ENCODE measurements at regions not wholly inside any gene's neighbourhood (a gene's known extent, or its start where the extent isn't known, plus 50 kb on each side); places are given as distances from the start of the nearest gene placed in this dataset.

GRCh38 chr6:21414065-21414464, 179.5 kb upstream of the SOX4 start:
- CTCF ChIA-PET, result no interaction called here
- POLR2A ChIA-PET, result no interaction called here

DNA sequence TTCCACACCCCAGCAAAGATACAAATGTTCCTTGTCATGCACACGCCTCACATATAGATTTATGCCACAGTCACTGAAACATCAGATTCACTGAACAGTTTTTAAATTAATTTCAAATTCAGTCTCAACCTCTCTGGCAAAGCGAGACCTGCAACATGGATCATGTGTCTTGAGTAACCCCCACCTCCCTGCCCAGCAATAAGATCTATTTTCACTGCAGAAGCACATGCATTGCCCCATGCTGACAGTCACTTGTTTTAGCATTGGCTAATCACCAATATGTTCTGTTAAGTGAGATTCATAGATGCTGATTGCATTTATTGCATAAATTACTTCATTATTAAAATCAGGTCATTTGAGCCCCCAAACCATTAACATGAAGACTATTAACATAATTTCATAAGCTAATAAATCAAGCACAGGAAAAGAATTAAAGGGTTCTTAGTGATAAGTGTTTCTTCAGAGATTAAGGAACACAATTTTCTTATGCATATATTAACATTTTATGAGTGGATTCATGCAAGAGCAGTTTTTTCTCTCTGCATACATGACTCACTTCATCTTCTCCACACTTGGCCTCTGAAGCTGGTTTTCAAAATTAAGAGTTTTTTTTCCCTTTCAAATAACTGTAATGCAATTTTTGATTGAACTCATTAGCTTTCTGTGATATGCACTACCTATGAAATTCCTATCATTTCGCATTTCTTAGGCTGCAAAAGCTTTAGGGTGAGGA, 173.2 kb upstream of the SOX4 start:
- CTCF ChIA-PET, result no interaction called here
- POLR2A ChIA-PET, result no interaction called here

- POLR2A ChIA-PET, result no interaction called here
Observed at GRCh38 chr6:21420926-21421325, 172.6 kb upstream of the SOX4 start.

DNA sequence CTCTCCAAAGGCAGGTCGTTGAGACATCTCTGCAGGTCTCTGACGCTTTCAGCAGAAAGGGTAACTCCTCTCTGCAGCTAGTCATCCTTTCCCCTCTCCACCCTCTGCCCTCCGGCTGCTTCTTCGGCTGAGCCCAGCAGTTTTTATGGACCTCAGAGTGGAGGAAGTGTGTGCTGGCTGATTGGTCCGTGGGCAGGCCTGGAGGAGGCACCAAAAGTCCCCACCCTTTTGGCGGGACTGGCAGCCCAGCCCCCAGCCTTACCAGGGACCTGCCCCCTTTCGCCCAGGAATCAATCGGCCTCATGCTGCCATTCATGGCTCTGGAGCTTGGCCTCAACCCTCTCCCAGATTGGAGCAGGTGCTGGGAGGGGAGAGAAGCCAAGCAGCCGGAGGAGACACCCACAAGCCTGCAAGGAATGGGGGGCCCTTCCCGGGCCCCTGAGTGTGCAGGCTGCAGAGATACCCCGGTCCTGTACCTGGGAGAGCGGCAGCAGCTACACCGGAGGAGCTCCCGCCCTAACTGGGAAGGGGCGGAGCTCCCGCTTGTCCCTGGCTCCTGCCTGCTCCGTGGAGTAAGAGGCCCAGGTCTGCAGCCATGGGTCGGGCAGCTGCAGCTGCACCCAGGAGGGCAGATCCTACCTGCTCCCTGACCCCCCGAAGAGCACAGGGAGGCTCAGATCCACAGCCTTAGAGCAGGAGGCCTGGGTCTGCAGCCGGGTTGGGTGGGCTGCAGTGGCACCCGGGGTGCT, 170.3 kb upstream of the SOX4 start:
- ChIA-PET CTCF (no interaction called here), POLR2A (no interaction called here)

More at GRCh38 chr6:21420926-21421325, 172.6 kb upstream of the SOX4 start:
- CTCF ChIA-PET, result no interaction called here

- POLR2A ChIA-PET, result no interaction called here
Observed at GRCh38 chr6:21426841-21427490, 166.6 kb upstream of the SOX4 start.

DNA sequence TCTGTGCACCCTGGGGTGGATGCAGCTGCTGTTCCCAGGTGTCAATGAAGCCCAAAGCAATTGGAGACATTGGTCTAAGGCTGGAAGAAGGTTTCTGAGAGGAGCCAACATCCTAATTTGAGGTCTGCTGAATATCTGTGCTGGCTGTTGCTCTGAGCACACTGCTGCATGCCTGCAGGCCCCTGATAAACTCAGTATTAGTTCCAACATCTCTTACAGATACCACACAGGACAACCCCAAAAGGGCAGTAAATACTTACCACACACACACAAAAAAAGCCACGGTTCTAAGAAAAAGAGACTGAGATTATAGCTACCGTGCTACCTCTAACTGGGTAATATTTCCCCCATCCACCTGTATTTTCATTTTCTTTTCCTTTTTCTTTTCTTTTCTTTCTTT, 164.3 kb upstream of the SOX4 start:
- CTCF ChIA-PET, result no interaction called here
- POLR2A ChIA-PET, result no interaction called here

More at GRCh38 chr6:21426841-21427490, 166.6 kb upstream of the SOX4 start:
- CTCF ChIA-PET, result no interaction called here

GRCh38 chr6:21431526-21431925, 162.0 kb upstream of the SOX4 start:
- ChIA-PET CTCF (no interaction called here), POLR2A (no interaction called here)

GRCh38 chr6:21436625-21437024, 156.9 kb upstream of the SOX4 start:
- ChIA-PET POLR2A (no interaction called here), CTCF (interaction anchor here (0.6 to 1.0 kb wide), 2 partner anchors 244 to 438 kb away, joined by 3 to 4 read pairs; no protein-coding TSS in a partner anchor)

- POLR2A ChIA-PET, result no interaction called here
- CTCF ChIA-PET, result no interaction called here
Observed at GRCh38 chr6:21437581-21437980, 156.0 kb upstream of the SOX4 start.

DNA sequence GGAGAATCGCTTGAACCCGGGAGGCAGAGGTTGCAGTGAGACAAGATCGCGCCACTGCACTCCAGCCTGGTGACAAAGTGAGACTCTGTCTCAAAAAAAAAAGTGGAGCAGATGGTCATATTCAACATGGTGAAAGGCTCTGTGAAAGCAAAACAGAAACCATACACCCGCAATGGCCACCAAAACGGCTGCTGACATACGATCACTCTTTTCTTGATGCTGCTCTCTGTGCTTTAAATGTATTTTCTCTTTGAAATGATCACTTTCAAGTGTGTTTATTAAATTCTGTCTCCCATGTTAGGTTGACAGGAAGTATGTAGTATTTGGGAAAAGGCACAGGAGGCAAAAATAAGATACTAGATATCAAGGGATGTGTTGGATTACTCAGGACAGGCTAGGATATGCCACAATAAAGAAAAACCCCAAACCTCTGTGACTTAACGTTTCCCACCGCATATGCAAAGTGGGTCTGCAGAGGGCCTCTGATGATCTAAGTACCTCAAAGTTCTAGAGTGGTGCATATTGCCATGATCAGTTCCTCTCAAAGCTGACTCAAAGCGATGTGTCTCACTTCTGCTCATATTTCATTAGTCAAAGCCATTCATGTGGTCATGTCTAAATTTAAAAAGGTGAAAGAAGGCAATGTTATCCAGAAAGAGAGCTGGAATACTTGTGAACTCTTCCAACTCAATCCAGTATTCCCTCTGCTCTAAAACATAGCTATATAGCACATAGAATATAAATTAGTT, 155.1 kb upstream of the SOX4 start:
- POLR2A ChIA-PET, result no interaction called here
- CTCF ChIA-PET, result no interaction called here

GRCh38 chr6:21438986-21439352, 154.6 kb upstream of the SOX4 start:
- ChIA-PET POLR2A (no interaction called here), CTCF (no interaction called here)

DNA sequence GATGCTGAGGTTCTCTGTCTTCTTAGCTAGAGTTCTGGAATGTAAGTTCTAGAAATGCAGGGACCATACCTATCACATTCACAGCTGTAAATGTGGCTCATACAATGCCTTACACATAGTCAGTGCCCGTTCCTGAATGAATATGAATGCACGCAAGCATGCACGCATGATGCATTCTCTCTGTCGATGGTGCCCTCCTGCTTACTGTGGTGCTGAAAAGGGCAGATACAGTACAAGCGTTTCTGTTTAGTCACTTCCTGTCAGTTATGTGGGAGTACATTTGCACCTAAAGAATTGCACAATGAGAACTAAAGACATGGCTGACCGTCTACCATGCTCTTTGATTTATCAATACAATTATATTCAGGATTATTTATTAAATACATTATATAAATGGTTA, 152.2 kb upstream of the SOX4 start:
- ChIA-PET POLR2A (no interaction called here), CTCF (no interaction called here)

GRCh38 chr6:21442874-21443273, 150.7 kb upstream of the SOX4 start:
- POLR2A ChIA-PET, result no interaction called here

DNA sequence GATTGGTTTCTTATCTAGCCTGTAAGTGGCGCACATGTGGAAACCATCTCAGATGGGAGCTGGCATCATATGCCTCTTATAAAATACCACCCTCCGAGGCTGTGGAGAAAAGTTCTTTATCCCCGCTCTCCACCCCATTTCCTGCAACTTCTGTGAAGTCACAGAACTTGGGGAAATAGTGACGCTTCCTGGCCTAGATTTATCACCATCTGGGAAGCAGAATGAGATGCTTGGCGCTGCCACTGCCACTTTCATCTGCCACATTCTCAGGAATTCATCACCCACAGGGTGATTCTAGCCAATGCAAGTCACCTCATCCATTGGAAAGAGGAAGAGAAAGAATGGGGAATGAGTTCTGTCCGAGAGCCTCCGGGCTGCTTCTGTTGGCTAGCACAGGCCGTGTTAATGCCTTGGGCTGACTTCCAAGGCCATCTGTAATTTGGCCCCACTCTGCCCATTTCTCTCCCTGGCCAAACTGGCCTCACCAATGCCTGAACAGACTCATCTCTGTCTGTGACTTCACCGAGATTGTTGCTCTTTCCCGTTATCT, 148.8 kb upstream of the SOX4 start:
- CTCF ChIA-PET, result no interaction called here

More at GRCh38 chr6:21442874-21443273, 150.7 kb upstream of the SOX4 start:
- CTCF ChIA-PET, result no interaction called here

DNA sequence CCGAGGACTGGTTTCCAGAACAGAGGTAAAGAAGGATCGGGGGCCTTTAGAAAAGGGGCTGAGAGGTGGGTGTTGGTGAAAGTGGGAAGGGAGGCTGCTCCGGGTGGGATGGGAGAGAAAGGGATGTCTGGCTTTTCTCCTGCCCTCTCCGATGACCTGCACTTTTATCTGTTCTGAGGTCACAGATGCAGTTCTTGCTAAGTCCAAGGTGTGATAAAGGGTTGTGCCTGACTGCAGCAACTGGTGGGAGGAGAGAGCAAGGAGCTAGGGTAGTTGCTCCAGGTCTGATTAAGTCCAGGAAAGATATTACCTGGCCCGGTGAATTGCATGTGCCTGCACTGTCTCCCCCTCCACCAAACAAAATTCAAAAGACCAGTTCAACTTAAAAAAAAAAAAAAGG, 145.6 kb upstream of the SOX4 start:
- ChIA-PET CTCF (no interaction called here), POLR2A (no interaction called here)

More for the DNA sequence above, 148.8 kb upstream of the SOX4 start:
- POLR2A ChIA-PET, result no interaction called here

GRCh38 chr6:21448485-21449109, 145.0 kb upstream of the SOX4 start:
- POLR2A ChIA-PET, result no interaction called here

DNA sequence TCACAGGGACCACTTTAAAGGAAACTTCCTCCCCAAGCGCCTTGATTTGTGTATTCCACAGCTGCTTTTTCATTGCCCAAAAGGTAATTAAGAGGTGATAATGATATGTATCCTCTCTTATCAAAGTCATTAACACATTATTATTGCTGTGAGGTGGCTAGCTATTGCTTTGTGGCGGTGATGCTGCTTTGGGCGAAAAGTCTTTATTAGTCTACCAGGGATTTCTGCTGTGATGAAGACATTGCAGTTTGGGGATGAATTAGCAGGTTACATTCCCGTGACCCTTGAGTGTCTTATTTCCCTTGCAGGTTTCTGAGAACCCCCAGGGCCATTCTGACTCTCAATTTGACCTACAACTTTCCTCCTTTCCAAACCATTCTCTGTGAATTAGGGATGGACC, 143.4 kb upstream of the SOX4 start:
- POLR2A ChIA-PET, result no interaction called here
- CTCF ChIA-PET, result no interaction called here

More at GRCh38 chr6:21448485-21449109, 145.0 kb upstream of the SOX4 start:
- CTCF ChIA-PET, result no interaction called here

DNA sequence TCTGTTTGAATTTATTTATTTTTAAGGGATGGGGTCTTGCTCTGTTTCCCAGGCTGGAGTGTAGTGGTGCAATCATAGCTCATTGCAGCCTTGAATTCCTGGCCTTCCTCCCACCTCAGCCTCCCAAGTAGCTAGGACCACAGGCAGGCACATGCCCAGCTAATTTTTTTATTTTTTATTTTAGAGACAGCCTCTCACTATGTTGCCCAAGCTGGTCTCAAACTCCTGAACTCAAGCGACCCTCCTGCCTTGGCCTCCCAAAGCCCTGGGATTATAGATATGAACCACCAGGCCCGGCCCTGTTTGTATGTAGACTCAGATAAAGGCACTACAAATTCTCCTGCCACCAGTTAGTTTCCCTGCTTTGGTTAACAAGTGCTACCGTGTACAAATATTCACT, 142.9 kb upstream of the SOX4 start:
- ChIA-PET CTCF (no interaction called here), POLR2A (no interaction called here)

GRCh38 chr6:21451546-21452013, 142.0 kb upstream of the SOX4 start:
- ChIA-PET CTCF (no interaction called here), POLR2A (no interaction called here)

DNA sequence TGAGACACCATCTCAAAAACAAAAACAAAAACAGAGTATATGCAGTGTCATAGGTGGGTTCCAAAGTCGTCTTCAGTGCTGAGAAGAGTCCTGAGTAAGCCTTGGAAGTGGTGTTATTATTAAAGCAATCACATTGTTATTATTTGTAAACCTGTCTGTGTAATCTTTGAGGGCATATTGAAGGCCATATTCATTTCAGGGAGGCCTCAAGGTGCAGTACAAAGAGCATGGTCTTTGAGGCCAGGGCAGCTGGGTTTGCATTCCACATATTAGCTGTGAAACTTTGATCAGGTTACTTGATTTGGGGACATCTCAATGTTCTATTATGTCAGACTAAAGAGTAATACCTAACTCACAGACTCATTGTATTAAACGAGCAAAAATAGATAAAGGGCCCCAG, 139.3 kb upstream of the SOX4 start:
- CTCF ChIA-PET, result no interaction called here

More for the DNA sequence above, 139.3 kb upstream of the SOX4 start:
- POLR2A ChIA-PET, result no interaction called here

Data from activated CD8-positive, alpha-beta memory T cell treated with anti-CD3 and anti-CD28 coated beads for 36 hours (primary cell).